ENCODE measurements at regions not wholly inside any gene's neighbourhood (a gene's known extent, or its start where the extent isn't known, plus 50 kb on each side); places are given as distances from the start of the nearest gene placed in this dataset.

DNA sequence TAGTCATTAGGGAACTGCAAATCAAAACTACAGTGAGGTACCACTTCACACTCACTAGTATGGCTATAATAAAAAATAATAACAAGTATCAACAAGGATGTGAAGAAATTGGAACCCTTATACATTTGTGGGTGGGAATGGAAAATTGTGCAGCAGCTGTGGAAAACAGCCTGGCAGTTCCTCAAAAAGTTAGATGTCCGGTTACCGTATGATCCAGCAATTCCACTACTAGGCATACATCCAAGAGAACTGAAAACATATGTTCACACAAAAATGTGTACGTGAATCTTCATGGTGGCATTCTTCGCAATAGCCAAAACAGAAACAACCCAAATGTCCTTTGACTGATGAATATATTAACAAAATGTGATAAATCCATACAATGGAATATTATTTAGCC, 187.9 kb upstream of the LYSMD4 start:
- TF ChIP-seq CTCF (IDR thresholded peaks at IDR 0.05; ENCODE audit: insufficient read depth, low read length) (no peak), POLR2AphosphoS5 (IDR thresholded peaks at IDR 0.05; ENCODE audit: low read depth) (no peak), REST (IDR thresholded peaks at IDR 0.05; ENCODE audit: insufficient replicate concordance, low read depth) (no peak), SPI1 (IDR thresholded peaks at IDR 0.05; ENCODE audit: borderline replicate concordance, low read depth) (peak; percentile 25; the same call in 1 of the 2 replicates)

Measured in HL-60 (cell line).